ENCODE measurements at regions not wholly inside any gene's neighbourhood (a gene's known extent, or its start where the extent isn't known, plus 50 kb on each side); places are given as distances from the start of the nearest gene placed in this dataset.
A peak's percentile ranks its signal among the peaks of the same experiment; 100 is the strongest.

DNA sequence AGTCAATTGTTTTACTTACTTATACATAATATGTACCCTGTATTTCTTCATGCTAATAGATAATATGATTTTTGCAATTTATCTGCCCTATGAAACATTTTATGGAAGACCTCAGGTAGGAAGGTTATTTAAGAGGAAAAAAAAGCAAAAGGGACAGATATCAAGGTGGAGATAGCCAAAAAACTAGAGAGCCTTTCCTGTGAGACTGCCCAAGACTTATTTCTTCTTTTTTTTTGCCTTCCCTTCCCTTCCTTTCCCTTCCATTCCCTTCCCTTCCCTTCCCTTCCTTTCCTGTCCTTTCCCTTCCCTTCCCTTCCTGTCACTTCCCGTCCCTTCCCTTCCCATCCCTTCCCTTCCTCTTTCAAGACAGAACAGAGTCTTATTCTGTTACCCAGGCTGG is 80.6 kb upstream of the HMCN1 start:
- TF ChIP-seq MXI1 (IDR thresholded peaks at IDR 0.05; ENCODE audit: borderline replicate concordance, low read depth, low read length) (no peak), MAFK (IDR thresholded peaks at IDR 0.05; ENCODE audit: low read depth, low read length) (no peak)

More for the DNA sequence above, 80.6 kb upstream of the HMCN1 start:
- BruUV-seq (replicated peaks), result no TSS peak
- Histone ChIP-seq H2BK20ac (ENCODE audit: low read depth, low read length) (no peak overlapping the region; the same call in 1 of the 2 replicates), H3K27ac (ENCODE audit: insufficient read depth, low read length) (no peak overlapping the region), H4K8ac (ENCODE audit: low read depth in 2 of 2, low read length in 2 of 2) (no peak overlapping the region), H3K9me3 (ENCODE audit: control insufficient read depth, insufficient read depth, low read length) (peaks cover 4% of the 10 kb centered on the region; the same call in 1 of the 2 replicates), H3K4me3 (ENCODE audit: insufficient read depth, low read depth, low read length) (no peak overlapping the region), H3K9ac (ENCODE audit: low read depth, low read length) (no peak overlapping the region), H3K4me1 (ENCODE audit: control insufficient read depth, insufficient read depth, low read length) (no peaks in the 10 kb centered on the region), H2AFZ (replicated peaks; ENCODE audit: low read length, poor library complexity) (no peak overlapping the region), H3K36me3 (ENCODE audit: control insufficient read depth, insufficient read depth, low read length) (no peaks in the 10 kb centered on the region), H2AK9ac (replicated peaks; ENCODE audit: low read depth, low read length, poor library complexity) (no peak overlapping the region), H3K14ac (replicated peaks; ENCODE audit: low read depth, low read length) (no peak overlapping the region), H2BK15ac (ENCODE audit: low read depth, low read length) (peak overlapping the region; percentile 84; the same call in 1 of the 3 replicates), H3K4me2 (ENCODE audit: low read depth, low read length) (no peak overlapping the region), H2AK5ac (ENCODE audit: low read depth, low read length) (peak overlapping the region; percentile 83; the same call in 1 of the 2 replicates), H3K56ac (ENCODE audit: extremely low read depth, insufficient read depth, low read length) (no peak overlapping the region), H4K20me1 (ENCODE audit: insufficient read depth, low read length) (no peaks in the 10 kb centered on the region), H3K4ac (ENCODE audit: low read depth, low read length) (peak overlapping the region; percentile 44), H4K91ac (ENCODE audit: insufficient read depth, low read depth, low read length) (peak overlapping the region; percentile 65; the same call in 1 of the 2 replicates), H2BK5ac (ENCODE audit: low read depth, low read length, poor library complexity, severe bottlenecking) (peak overlapping the region; percentile 68), H4K5ac (ENCODE audit: low read depth, low read length) (no peak overlapping the region), H3K18ac (ENCODE audit: low read depth, low read length) (no peak overlapping the region), H3K79me1 (ENCODE audit: low read depth in 1 of 2, low read length in 2 of 2) (no peaks in the 10 kb centered on the region), H2BK120ac (ENCODE audit: low read depth, low read length) (peak overlapping the region; percentile 42; the same call in 1 of the 2 replicates), H3K23ac (ENCODE audit: low read depth, low read length) (no peak overlapping the region), H3K27me3 (ENCODE audit: control insufficient read depth, insufficient read depth, low read length) (no peaks in the 10 kb centered on the region), H3K9me1 (ENCODE audit: insufficient read depth, low read length) (peaks cover 5% of the 10 kb centered on the region; the same call in 1 of the 2 replicates)
- dilution Hi-C loops (cut with HindIII; ENCODE audit: low sequenced_read_pairs, unreplicated experiment) (no loop called here), intact Hi-C loops (cut with micrococcal nuclease) (no loop called here), in situ Hi-C loops (cut with MboI; ENCODE audit: low sequenced_read_pairs) (no loop called here)
- ChIA-PET POLR2A (ENCODE audit: unreplicated experiment) (no interaction called here), CTCF (no interaction called here)
- WGBS, 2 experiments (ENCODE audit: extremely low coverage in 2 of 2, insufficient read length in 1 of 2), result 100% methylated on average over 1 of the region's 1 CpG; no CpG with 5 or more reads in 1 of the 2 experiments
- no peak for DNase-seq
- no peak for ATAC-seq (ENCODE audit: low read depth)

All from IMR-90 (cell line).